ENCODE measurements at regions not wholly inside any gene's neighbourhood (a gene's known extent, or its start where the extent isn't known, plus 50 kb on each side); places are given as distances from the start of the nearest gene placed in this dataset.

- Mint-ChIP-seq H3K4me1 (no peaks in the 10 kb centered on the region), H3K27me3 (peaks cover 12% of the 10 kb centered on the region), H3K27ac (no peak overlapping the region), H3K4me3 (no peak overlapping the region), H3K9me3 (peaks cover 3% of the 10 kb centered on the region), H3K36me3 (no peaks in the 10 kb centered on the region)
- ATAC-seq: no peak
Observed at GRCh38 chr14:58950555-58950954, 237.9 kb upstream of the DAAM1 start.

- Mint-ChIP-seq H3K4me3 (no peak overlapping the region), H3K9me3 (peaks cover 3% of the 10 kb centered on the region), H3K36me3 (no peaks in the 10 kb centered on the region), H3K27me3 (peaks cover 17% of the 10 kb centered on the region), H3K4me1 (no peaks in the 10 kb centered on the region), H3K27ac (no peak overlapping the region)
- ATAC-seq: no peak
Observed at GRCh38 chr14:58951143-58951542, 237.3 kb upstream of the DAAM1 start.

DNA sequence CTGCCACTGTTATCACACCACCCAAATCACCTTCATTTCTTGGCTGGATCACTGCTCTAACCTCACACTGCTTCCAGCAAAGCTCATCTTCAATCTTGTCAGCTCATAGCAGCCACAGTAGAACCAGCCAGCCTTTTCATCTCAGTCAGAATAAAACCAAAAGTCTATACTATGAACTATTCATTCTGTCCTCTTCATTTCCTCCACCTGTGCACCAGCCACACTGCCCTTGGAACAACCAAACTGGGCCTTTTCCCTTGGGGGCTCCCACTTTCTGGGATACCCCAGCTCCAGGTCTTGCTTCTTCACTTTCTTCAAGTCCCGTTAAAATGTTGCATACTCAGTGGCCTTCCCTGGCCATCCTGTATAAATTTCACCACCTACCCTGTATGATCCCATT, 234.4 kb upstream of the DAAM1 start:
- Mint-ChIP-seq H3K36me3 (no peaks in the 10 kb centered on the region), H3K27ac (no peak overlapping the region), H3K4me1 (no peaks in the 10 kb centered on the region), H3K4me3 (no peak overlapping the region), H3K27me3 (peaks cover 35% of the 10 kb centered on the region), H3K9me3 (peaks cover 13% of the 10 kb centered on the region)
- ATAC-seq: no peak

- Mint-ChIP-seq H3K27me3 (peaks cover 35% of the 10 kb centered on the region), H3K9me3 (peaks cover 13% of the 10 kb centered on the region), H3K36me3 (no peaks in the 10 kb centered on the region), H3K4me1 (no peaks in the 10 kb centered on the region), H3K4me3 (no peak overlapping the region), H3K27ac (no peak overlapping the region)
- ATAC-seq: no peak
Observed at GRCh38 chr14:58954901-58955861, 233.3 kb upstream of the DAAM1 start.

DNA sequence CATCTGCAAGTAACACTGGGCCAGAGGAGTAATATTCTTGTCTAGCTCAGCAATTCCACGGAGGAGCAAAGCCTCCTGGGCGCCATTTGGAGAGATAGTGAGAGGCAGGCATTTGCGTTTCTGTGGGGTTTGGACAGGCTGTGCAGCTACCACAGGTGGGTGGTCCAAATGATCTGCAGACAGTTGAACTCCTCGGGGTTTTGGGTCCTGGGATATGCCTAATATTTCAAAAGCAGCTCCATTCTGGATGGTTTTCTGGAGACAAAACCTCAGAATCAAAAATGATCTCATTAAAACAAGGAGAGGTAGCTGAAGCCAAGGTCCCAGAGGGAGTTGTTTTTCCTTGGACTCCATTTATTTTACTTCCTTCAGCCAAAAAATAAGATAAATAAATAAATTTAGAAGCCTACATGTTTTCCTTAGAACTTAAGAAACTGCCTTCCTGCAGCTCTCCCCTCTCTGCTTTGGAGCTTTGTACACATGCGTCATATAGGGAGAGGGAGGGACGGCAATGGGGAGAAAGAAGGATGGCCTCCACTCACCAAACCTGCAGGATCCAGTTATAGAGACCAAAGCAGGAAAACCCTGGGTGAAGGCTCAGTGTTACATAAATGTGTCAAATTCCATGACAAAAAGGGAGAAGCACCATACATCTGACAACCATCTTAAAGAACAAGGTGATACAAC, 227.3 kb upstream of the DAAM1 start:
- Mint-ChIP-seq H3K27ac (no peak overlapping the region), H3K4me1 (no peaks in the 10 kb centered on the region), H3K27me3 (peaks cover 17% of the 10 kb centered on the region), H3K9me3 (peaks cover 10% of the 10 kb centered on the region), H3K4me3 (no peak overlapping the region), H3K36me3 (no peaks in the 10 kb centered on the region)
- ATAC-seq: no peak

- no peaks in the 10 kb centered on the region for H3K9me3 Mint-ChIP-seq
- H3K27me3 Mint-ChIP-seq: no peaks in the 10 kb centered on the region
- no peaks in the 10 kb centered on the region for H3K36me3 Mint-ChIP-seq
- no peak for ATAC-seq
- no peak overlapping the region for H3K4me3 Mint-ChIP-seq
- no peaks in the 10 kb centered on the region for H3K4me1 Mint-ChIP-seq
- H3K27ac Mint-ChIP-seq: no peak overlapping the region
Observed at GRCh38 chr14:58963873-58964597, 224.4 kb upstream of the DAAM1 start.

DNA sequence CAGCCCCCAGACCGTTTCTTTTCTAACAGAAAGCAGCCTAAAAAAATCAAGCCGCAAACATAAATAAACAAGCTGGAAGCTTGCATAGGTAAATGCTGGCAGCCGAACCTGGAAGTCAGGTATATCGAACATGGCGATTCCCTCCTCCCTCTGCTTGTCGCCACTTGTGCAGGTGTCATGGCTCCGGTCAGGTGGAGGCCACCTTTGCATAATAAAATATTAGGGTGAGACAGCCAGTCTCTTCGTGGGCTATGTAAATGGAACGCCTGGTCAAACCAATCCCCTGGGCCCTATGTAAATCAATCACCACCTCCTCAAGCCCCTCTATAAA, 223.9 kb upstream of the DAAM1 start:
- no peak for ATAC-seq
- Mint-ChIP-seq H3K36me3 (no peaks in the 10 kb centered on the region), H3K9me3 (no peaks in the 10 kb centered on the region), H3K4me3 (no peak overlapping the region), H3K4me1 (no peaks in the 10 kb centered on the region), H3K27ac (no peak overlapping the region), H3K27me3 (no peaks in the 10 kb centered on the region)

- H3K4me3 Mint-ChIP-seq: no peak overlapping the region
- no peak for ATAC-seq
- no peaks in the 10 kb centered on the region for H3K27me3 Mint-ChIP-seq
- no peaks in the 10 kb centered on the region for H3K4me1 Mint-ChIP-seq
- H3K36me3 Mint-ChIP-seq: no peaks in the 10 kb centered on the region
- H3K9me3 Mint-ChIP-seq: no peaks in the 10 kb centered on the region
- H3K27ac Mint-ChIP-seq: no peak overlapping the region
Observed at GRCh38 chr14:58965601-58966000, 222.9 kb upstream of the DAAM1 start.

DNA sequence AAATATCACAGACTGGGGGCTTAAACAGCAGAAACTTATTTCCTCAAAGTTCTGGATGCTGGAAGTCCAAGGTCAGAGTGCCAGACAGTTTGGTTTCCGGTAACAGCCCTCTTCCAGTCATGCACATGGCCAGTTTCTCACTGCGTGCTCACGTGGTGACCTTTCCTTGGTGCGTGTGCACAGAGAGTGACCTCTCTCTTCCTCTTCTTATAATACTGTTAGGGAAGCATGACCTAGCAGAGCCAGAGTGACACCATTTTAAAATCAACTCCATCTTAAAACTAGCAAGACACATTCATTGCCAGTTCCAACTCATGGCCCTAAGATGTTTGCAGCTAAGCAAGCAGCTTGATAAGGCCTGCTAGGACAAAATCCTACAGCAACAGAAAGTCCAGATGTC, 221.5 kb upstream of the DAAM1 start:
- H3K36me3 Mint-ChIP-seq: no peaks in the 10 kb centered on the region
- no peak for ATAC-seq
- no peak overlapping the region for H3K4me3 Mint-ChIP-seq
- H3K27me3 Mint-ChIP-seq: no peaks in the 10 kb centered on the region
- H3K9me3 Mint-ChIP-seq: no peaks in the 10 kb centered on the region
- no peak overlapping the region for H3K27ac Mint-ChIP-seq
- H3K4me1 Mint-ChIP-seq: no peaks in the 10 kb centered on the region

DNA sequence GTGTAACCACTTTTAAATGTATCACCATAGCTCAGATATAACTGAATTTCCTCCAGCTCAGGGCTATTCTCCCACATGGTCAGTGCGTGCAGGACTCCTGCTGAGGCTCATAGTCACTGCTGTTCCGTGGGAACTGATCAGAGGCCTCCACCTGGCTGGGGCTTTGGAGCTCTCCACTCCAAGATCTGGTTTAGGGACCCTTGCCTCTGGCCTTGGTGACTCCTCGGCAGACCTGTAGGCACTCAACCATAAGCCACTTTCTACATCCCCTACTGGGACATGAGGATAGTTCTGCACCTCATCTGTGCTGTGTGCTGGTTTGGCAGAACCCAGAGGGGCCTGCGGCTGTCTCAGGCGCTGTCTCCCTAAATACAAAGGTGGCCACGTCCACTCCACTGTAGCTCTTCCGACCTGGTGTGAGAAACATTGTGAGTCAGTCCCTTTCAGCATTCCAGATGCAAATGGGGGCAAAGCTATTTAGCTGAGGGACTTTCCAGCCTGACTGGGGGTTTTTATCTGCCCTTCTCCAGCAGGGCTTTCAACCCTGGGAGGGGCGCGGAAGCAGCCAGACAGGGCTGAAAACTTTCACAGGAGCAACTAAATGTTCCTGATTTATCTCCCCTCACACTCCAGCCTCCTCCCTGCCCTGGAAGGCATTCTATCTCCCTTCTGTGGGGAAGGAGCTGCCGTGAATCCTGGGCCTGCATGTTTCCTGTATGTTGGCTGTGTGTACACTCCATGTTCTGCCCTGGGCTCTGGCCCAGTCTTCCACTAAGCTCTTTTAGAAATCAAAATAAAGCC, 218.3 kb upstream of the DAAM1 start:
- ATAC-seq: no peak
- Mint-ChIP-seq H3K27ac (no peak overlapping the region), H3K4me3 (no peak overlapping the region), H3K9me3 (no peaks in the 10 kb centered on the region), H3K36me3 (no peaks in the 10 kb centered on the region), H3K4me1 (no peaks in the 10 kb centered on the region), H3K27me3 (no peaks in the 10 kb centered on the region)

DNA sequence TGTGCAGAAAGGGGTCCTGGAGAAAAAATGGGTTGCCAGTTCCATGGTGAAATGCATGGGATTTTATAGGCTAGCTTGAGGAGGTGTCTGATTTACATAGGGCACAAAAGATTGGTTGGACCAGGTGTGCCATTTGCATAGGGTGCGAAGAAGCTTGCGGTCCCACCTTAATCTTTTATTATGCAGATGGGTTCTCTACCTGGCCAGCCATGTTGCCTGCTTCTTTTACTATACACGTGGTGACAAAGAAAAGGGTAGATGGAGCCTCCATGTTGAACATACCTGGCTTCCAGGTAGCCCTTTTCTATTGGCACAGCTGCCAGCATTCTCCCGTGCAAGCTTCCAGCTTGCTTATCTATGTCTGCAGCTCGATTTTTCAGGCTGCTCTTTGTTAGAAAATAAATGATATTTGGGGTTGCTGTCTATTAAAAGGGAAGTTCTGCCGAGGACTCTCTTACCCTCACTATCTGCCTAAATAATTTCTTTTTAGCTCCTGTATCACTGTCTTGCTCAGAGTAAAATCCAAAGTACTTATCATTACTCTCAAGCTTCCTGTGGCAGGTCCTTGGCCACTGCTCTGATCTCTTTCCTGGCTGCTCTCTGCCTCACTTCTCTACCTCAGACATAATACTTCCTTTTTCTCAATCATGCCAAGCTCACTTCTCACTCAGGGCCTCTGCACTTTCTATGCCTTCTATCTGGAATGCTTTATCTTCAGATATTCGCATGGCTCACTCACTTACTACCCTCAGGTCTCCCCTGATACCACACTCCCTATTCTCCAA, 216.0 kb upstream of the DAAM1 start:
- Mint-ChIP-seq H3K27ac (no peak overlapping the region), H3K4me3 (no peak overlapping the region), H3K4me1 (no peaks in the 10 kb centered on the region), H3K9me3 (no peaks in the 10 kb centered on the region), H3K36me3 (no peaks in the 10 kb centered on the region), H3K27me3 (no peaks in the 10 kb centered on the region)
- ATAC-seq: no peak

DNA sequence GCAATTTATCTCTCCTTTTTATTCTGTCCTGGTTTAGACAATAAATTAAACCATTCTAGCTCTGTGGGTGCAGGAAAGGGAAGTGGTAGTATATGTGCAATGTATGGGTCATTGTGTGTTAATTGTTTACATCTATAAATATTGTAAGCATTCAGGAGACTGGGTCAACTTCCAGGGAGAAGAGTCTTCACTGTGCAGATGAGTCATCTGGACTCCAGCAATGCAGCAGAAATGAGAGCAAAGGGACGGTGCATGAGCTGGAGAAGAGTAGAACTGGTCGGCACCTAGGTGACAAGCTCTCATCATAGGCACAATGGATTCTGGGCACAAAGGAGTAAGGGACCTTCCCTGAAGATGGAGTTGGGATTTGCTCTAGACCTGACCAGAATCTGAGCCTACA, 211.1 kb upstream of the DAAM1 start:
- H3K36me3 Mint-ChIP-seq: no peaks in the 10 kb centered on the region
- no peak overlapping the region for H3K4me3 Mint-ChIP-seq
- ATAC-seq: no peak
- H3K27ac Mint-ChIP-seq: no peak overlapping the region
- H3K9me3 Mint-ChIP-seq: peaks cover 1% of the 10 kb centered on the region
- H3K27me3 Mint-ChIP-seq: no peaks in the 10 kb centered on the region
- no peaks in the 10 kb centered on the region for H3K4me1 Mint-ChIP-seq

GRCh38 chr14:58978343-58978742, 210.1 kb upstream of the DAAM1 start:
- Mint-ChIP-seq H3K9me3 (peaks cover 2% of the 10 kb centered on the region), H3K4me1 (no peaks in the 10 kb centered on the region), H3K27me3 (no peaks in the 10 kb centered on the region), H3K4me3 (no peak overlapping the region), H3K36me3 (no peaks in the 10 kb centered on the region), H3K27ac (no peak overlapping the region)
- ATAC-seq: no peak

- no peak for ATAC-seq
- no peaks in the 10 kb centered on the region for H3K27me3 Mint-ChIP-seq
- H3K27ac Mint-ChIP-seq: no peak overlapping the region
- no peaks in the 10 kb centered on the region for H3K36me3 Mint-ChIP-seq
- no peak overlapping the region for H3K4me3 Mint-ChIP-seq
- H3K4me1 Mint-ChIP-seq: no peaks in the 10 kb centered on the region
- H3K9me3 Mint-ChIP-seq: peaks cover 2% of the 10 kb centered on the region
Observed at GRCh38 chr14:58979325-58979724, 209.1 kb upstream of the DAAM1 start.

Measured in stimulated activated memory B cell treated with anti-CD40 and anti-IgM and Interleukin-4, amounts not matched to agents 10 μg/mL and 1 μg/mL and 100 μg/mL, for 72 hours (primary cell).